HCT116 (cell line): ENCODE measurements at regions not wholly inside any gene's neighbourhood (a gene's known extent, or its start where the extent isn't known, plus 50 kb on each side); places are given as distances from the start of the nearest gene placed in this dataset.

Experiments used
- ATAC-seq: fragments of 200-7000 bp; cut with Tn5 transposase; 2 replicates; pipeline ENCODE4 v1.9.1; 2020; ENCODE audit warnings: mild to moderate bottlenecking, moderate library complexity
- BruUV-seq: library from RNA; stranded (reverse); fragments of 400-500 nt; replicated peaks from 2 replicates; lab custom pipeline; 2021; lab: Mats Ljungman, UMichigan
- CTCF ChIA-PET: fragments of 300-600 bp; sonication (Branson Sonifier 250); formaldehyde crosslinking; loops from one replicate; lab custom pipeline; 2021; ENCODE audit warnings: antibody characterized with exemption; lab: Charles Lee
- POLR2A ChIA-PET: fragments of 300-600, 350-600 bp; sonication (Branson Sonifier 250); formaldehyde crosslinking; loops from one replicate; lab custom pipeline; 2021; ENCODE audit warnings: antibody characterized with exemption; lab: Charles Lee
- RAD21 ChIA-PET, 2 experiments: fragments of 300-600 bp; sonication (Branson Sonifier 250); formaldehyde crosslinking; loops; one replicate each; lab custom pipeline; 2023; ENCODE audit warnings: low total read pairs in 2 of 2; ENCODE audit not compliant: uncharacterized antibody in 2 of 2, unreplicated experiment in 2 of 2, low non-redundant PET in 1 of 2; lab: Charles Lee
- DNase-seq: peaks from one replicate; pipeline ENCODE4 v3.0.0-alpha.2; 2010; ENCODE audit warnings: low read depth, low spot score
- H2AFZ ChIP-seq: fragments of 200-600 bp; shearing (Covaris generic), sonication (generic); 2 replicates; pipeline ENCODE4 v1.6.1; 2017; ENCODE audit warnings: low read depth, mixed run types, mixed read lengths, antibody characterized with exemption, low read length; ENCODE audit not compliant: poor library complexity, severe bottlenecking
- H3K27ac ChIP-seq: 2 replicates; pipeline ENCODE4 v1.5.1; 2012; ENCODE audit warnings: low read depth, low read length
- H3K27me3 ChIP-seq: fragments of 200-600 bp; sonication (generic); 2 replicates; pipeline ENCODE4 v1.6.1; 2016; ENCODE audit warnings: mixed run types, low read length, mixed read lengths; ENCODE audit not compliant: insufficient read depth
- H3K36me3 ChIP-seq, 2 experiments: fragments of 200-500 bp in 1 of 2; fragments of 200-600 bp in 1 of 2; sonication (Bioruptor generic) in 1 of 2; sonication (generic) in 1 of 2; 2 replicates each; pipeline versions ENCODE4 v1.5.1 to v1.6.1; 2014 to 2016; ENCODE audit warnings: low read length in 2 of 2, inconsistent platforms in 1 of 2, mixed read lengths in 1 of 2, mixed run types in 1 of 2; ENCODE audit not compliant: insufficient read depth in 2 of 2, control insufficient read depth in 1 of 2
- H3K4me1 ChIP-seq, 2 experiments: fragments of 200-600 bp in 1 of 2; sonication (generic) in 1 of 2; 2 replicates each; pipeline versions ENCODE4 v1.5.1 to v1.6.1; 2012 to 2017; ENCODE audit warnings: low read length in 2 of 2, inconsistent platforms in 1 of 2, mild to moderate bottlenecking in 1 of 2, mixed read lengths in 1 of 2, mixed run types in 1 of 2, moderate library complexity in 1 of 2; ENCODE audit not compliant: insufficient read depth in 2 of 2, control insufficient read depth in 1 of 2
- H3K4me2 ChIP-seq: fragments of 200-600 bp; sonication (generic); 2 replicates; pipeline ENCODE4 v1.6.1; 2017; ENCODE audit warnings: mixed run types, low read length, mixed read lengths
- H3K4me3 ChIP-seq, 2 experiments: fragments of 200-600 bp in 1 of 2; sonication (generic) in 1 of 2; replicated peaks in 1 of 2; 2 replicates each; pipeline ENCODE4 v1.5.1; 2011 to 2016; ENCODE audit warnings: low read length in 2 of 2, control low read depth in 1 of 2, low read depth in 1 of 2, mild to moderate bottlenecking in 1 of 2, mixed read lengths in 1 of 2, mixed run types in 1 of 2
- H3K79me2 ChIP-seq: fragments of 200-600 bp; sonication (generic); 2 replicates; pipeline ENCODE4 v1.6.1; 2017; ENCODE audit warnings: mild to moderate bottlenecking, mixed run types, low read length, moderate library complexity, mixed read lengths; ENCODE audit not compliant: insufficient read depth
- H3K9ac ChIP-seq: fragments of 200-600 bp; sonication (generic); 2 replicates; pipeline ENCODE4 v1.6.1; 2016; ENCODE audit warnings: low read length, mixed read lengths
- H3K9me2 ChIP-seq: fragments of 200-600 bp; sonication (generic), shearing (Covaris generic); 2 replicates; pipeline ENCODE4 v1.6.1; 2017; ENCODE audit warnings: mixed run types, mild to moderate bottlenecking, moderate library complexity; ENCODE audit not compliant: insufficient read depth
- H3K9me3 ChIP-seq, 2 experiments: fragments of 200-500 bp in 1 of 2; fragments of 200-600 bp in 1 of 2; sonication (Bioruptor generic) in 1 of 2; sonication (generic) in 1 of 2; 2 replicates each; pipeline ENCODE4 v1.6.1; 2014 to 2017; ENCODE audit warnings: low read length in 2 of 2, mixed read lengths in 2 of 2, inconsistent platforms in 1 of 2, low read depth in 1 of 2, mild to moderate bottlenecking in 1 of 2, mixed run types in 1 of 2, moderate library complexity in 1 of 2; ENCODE audit not compliant: control insufficient read depth in 1 of 2, insufficient read depth in 1 of 2
- H4K20me1 ChIP-seq: fragments of 200-600 bp; sonication (generic), shearing (Covaris generic); 2 replicates; pipeline ENCODE4 v1.6.1; 2017; ENCODE audit warnings: mixed run types, mild to moderate bottlenecking, moderate library complexity; ENCODE audit not compliant: insufficient read depth
- CEBPB ChIP-seq: IDR thresholded peaks from 2 replicates; pipeline ENCODE4 v1.6.1; 2012; ENCODE audit warnings: low read depth
- EGR1 ChIP-seq: IDR thresholded peaks from 2 replicates; pipeline ENCODE4 v1.6.1; 2012; ENCODE audit warnings: low read depth
- EZH2 ChIP-seq: fragments of 200-600 bp; sonication (generic); IDR thresholded peaks from 2 replicates; pipeline ENCODE4 v1.6.1; 2017; ENCODE audit warnings: antibody characterized with exemption, mixed run types
- EZH2phosphoT487 ChIP-seq: fragments of 200-600 bp; IDR thresholded peaks from 2 replicates; pipeline ENCODE4 v1.6.1; 2018; ENCODE audit warnings: antibody characterized with exemption, borderline replicate concordance
- JUND ChIP-seq: IDR thresholded peaks from 2 replicates; pipeline ENCODE4 v1.6.1; 2012
- POLR2A ChIP-seq: IDR thresholded peaks from 2 replicates; pipeline ENCODE4 v1.7.0; 2011; ENCODE audit warnings: borderline replicate concordance; ENCODE audit not compliant: insufficient read depth, insufficient read length; ENCODE audit errors: extremely low read depth
- RAD21 ChIP-seq: IDR thresholded peaks from 2 replicates; pipeline ENCODE4 v1.6.1; 2012; ENCODE audit warnings: low read depth, mild to moderate bottlenecking
- SIN3A ChIP-seq: IDR thresholded peaks from 2 replicates; pipeline ENCODE4 v1.6.1; 2012; ENCODE audit warnings: low read depth
- TCF7L2 ChIP-seq: IDR thresholded peaks from 2 replicates; pipeline ENCODE4 v1.7.0; 2011; ENCODE audit warnings: borderline replicate concordance, inconsistent platforms; ENCODE audit not compliant: insufficient read depth, insufficient read length; ENCODE audit errors: extremely low read depth
- ZFX ChIP-seq: fragments of 450-650 bp; IDR thresholded peaks from 2 replicates; pipeline ENCODE4 v1.6.1; 2017
- intact Hi-C: fragments of 100-400 bp; cut with micrococcal nuclease; formaldehyde crosslinking; loops from 2 replicates; pipeline ENCODE4 v1.10.0; 2022
- TF ChIP-seq, protein P1 (sequence below), 3 experiments: fragments of 200-600 bp in 1 of 3; sonication (generic) in 1 of 3; IDR thresholded peaks in 2 of 3; conservative IDR thresholded peaks in 1 of 3; 2 replicates each; pipeline ENCODE4 v1.5.1; 2012 to 2017; ENCODE audit warnings: low read depth in 2 of 3, low read length in 2 of 3, antibody characterized with exemption in 1 of 3, borderline replicate concordance in 1 of 3, control low read depth in 1 of 3, mild to moderate bottlenecking in 1 of 3, mixed read lengths in 1 of 3, mixed run types in 1 of 3, moderate library complexity in 1 of 3; ENCODE audit not compliant: insufficient read depth in 1 of 3

DNA sequence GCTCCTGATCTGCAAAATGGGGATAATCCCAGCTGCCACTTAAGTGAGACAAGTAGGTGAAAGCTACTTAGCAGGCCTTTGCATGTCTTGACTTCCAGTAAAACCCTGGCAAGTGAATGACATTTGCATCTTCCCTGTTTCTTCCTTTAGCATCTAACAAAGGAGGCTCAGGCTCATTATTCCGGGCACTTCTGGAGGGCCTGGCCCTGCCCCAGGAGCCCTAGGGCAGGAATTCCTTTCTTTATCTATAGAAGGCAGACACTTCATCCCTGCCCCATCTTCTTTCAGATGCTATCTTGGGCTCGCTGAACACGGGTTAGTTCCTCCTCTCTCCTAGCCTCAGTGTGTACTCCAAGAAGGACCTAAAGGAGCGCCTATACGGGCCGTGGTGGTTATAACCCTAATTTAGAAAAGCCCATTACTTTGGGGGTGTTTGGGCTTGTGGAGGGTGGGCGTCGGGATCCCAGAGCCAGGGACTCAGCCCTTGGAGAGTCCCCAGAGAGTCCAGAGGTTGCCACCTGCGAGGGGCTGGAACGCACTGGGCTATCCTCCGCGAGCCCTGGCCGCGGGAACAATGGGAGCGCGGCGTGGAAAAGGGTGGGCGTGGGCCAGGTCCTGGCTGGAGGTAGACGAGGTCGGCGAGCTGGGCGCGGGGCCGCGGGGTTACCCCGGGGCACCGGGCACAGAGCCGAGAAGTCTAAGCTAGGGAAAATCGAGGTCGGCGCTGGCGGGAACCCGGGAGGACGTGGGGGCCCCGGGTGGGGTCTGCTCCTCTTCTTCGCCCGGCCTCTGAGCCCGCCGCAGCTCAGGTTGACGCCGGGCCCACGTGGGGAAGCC, 62.8 kb upstream of the EPB41L1 start:
- Histone ChIP-seq H3K9me2 (no peaks in the 10 kb centered on the region), H4K20me1 (no peaks in the 10 kb centered on the region), H3K9ac (peak overlapping the region; percentile 75), H3K79me2 (no peaks in the 10 kb centered on the region), H3K27ac (peak overlapping the region; percentile 28; the same call in 1 of the 2 replicates), H3K9me3 (no peaks in the 10 kb centered on the region), H3K4me2 (peak overlapping the region; percentile 100), H3K36me3 (no peaks in the 10 kb centered on the region), H3K27me3 (no peaks in the 10 kb centered on the region), H3K4me1 (peaks cover 42 to 79% of the 10 kb centered on the region in 2 experiments), H2AFZ (peak overlapping the region; percentile 21), H3K4me3 (peak overlapping the region; percentile 82 to 87)
- intact Hi-C loops, result no loop called here
- DNase-seq (no peak), ATAC-seq (no peak)
- ChIA-PET POLR2A (no interaction called here), RAD21 (no interaction called here), CTCF (interaction anchor here (1.0 kb wide), 1 partner anchor 47 kb away, joined by 3 read pairs; no protein-coding TSS in a partner anchor)
- BruUV-seq, result no TSS peak
- TF ChIP-seq RAD21 (no peak), POLR2A (no peak), EGR1 (no peak), CEBPB (no peak), TCF7L2 (no peak)

DNA sequence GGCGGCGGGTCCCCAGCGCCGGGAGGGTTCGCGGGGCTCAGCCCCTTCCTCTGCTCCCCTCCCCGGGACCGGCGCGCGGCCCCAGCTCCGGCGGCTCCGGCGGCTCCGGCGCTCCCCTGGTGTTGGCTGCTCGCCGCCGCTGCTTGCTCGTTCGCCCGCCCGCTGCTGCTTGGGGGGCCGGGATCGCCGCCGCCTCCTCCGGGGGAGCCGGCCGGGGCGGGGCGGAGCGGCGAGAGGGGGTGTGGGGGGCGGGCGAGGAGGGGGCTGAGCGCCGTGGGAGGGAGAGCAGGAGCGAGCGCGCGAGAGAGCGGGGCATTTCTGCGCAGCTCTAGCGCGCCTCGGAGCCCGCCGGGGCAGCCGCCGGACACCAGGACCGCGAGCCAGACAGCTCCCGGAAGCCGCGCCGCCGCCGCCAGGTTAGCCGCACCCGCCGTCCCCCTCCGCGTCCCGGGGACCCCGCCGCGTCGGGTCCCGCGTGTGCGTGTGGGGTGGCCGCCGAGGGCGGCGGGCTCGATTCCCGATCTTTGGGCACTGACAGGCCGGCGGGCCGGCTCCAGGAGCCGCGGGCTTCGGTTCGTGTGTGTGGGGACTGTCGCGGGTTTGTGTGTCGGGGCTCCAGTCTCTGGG, 62.0 kb upstream of the EPB41L1 start:
- POLR2A ChIA-PET, result no interaction called here
- BruUV-seq, result no TSS peak
- Histone ChIP-seq H3K36me3 (no peaks in the 10 kb centered on the region), H3K27me3 (no peaks in the 10 kb centered on the region), H3K79me2 (no peaks in the 10 kb centered on the region), H3K27ac (peak overlapping the region; percentile 68; the same call in 1 of the 2 replicates), H3K4me1 (peaks cover 43 to 79% of the 10 kb centered on the region in 2 experiments), H3K4me3 (peak overlapping the region; percentile 82 to 87), H4K20me1 (no peaks in the 10 kb centered on the region), H3K4me2 (peak overlapping the region; percentile 100), H3K9ac (peak overlapping the region; percentile 75), H2AFZ (peak overlapping the region; percentile 26), H3K9me3 (no peaks in the 10 kb centered on the region), H3K9me2 (no peaks in the 10 kb centered on the region)
- TF ChIP-seq EZH2 (no peak), EZH2phosphoT487 (no peak), ZFX (no peak), SIN3A (no peak), JUND (no peak), RAD21 (no peak)
- TF ChIP-seq, protein P1, sequence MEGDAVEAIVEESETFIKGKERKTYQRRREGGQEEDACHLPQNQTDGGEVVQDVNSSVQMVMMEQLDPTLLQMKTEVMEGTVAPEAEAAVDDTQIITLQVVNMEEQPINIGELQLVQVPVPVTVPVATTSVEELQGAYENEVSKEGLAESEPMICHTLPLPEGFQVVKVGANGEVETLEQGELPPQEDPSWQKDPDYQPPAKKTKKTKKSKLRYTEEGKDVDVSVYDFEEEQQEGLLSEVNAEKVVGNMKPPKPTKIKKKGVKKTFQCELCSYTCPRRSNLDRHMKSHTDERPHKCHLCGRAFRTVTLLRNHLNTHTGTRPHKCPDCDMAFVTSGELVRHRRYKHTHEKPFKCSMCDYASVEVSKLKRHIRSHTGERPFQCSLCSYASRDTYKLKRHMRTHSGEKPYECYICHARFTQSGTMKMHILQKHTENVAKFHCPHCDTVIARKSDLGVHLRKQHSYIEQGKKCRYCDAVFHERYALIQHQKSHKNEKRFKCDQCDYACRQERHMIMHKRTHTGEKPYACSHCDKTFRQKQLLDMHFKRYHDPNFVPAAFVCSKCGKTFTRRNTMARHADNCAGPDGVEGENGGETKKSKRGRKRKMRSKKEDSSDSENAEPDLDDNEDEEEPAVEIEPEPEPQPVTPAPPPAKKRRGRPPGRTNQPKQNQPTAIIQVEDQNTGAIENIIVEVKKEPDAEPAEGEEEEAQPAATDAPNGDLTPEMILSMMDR (IDR thresholded peaks at IDR 0.05 in 2 of 3, conservative IDR thresholded peaks at IDR 0.05 in 1 of 3; ENCODE audit: borderline replicate concordance in 1 of 3, insufficient read depth in 1 of 3, low read depth in 2 of 3, low read length in 2 of 3), result no peak
- intact Hi-C loops, result no loop called here
- peak; percentile 39 for ATAC-seq
- RAD21 ChIA-PET, result no interaction called here
- no peak for DNase-seq
- CTCF ChIA-PET, result interaction anchor here (1.0 kb wide), 1 partner anchor 46 kb away, joined by 3 read pairs; no protein-coding TSS in a partner anchor
